ENCODE measurements at regions not wholly inside any gene's neighbourhood (a gene's known extent, or its start where the extent isn't known, plus 50 kb on each side); places are given as distances from the start of the nearest gene placed in this dataset.
"Not testable (repeated sequence)": the region's sequence is repeated elsewhere in the genome, so short reads cannot be mapped to it uniquely, and the experiment has no call there.

DNA sequence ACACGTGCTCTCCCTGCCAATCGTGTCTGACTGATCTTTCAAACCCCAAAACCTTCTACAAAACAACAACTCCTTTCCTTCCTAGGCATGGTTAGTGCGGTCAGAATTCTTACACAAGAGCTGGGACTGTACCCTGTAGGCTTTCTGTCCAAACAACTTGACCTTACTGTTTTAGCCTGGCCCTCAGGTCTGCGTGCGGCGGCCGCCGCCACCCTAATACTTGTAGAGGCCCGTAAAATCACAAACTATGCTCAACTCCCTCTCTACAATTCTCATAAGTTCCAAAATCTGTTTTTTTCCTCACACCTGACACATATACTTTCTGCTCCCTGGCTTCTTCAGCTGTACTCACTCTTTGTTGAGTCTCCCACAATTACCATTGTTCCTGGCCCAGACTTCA, 814.3 kb upstream of the VRK2 start:
- not testable (repeated sequence) for H3K4me1 Mint-ChIP-seq; H4K8ac ChIP-seq (replicated peaks; ENCODE audit: insufficient read length, low read depth, low read length); H3K14ac ChIP-seq (ENCODE audit: insufficient read depth, low read length); H2BK12ac ChIP-seq (ENCODE audit: insufficient read length, low read depth, low read length); H3K56ac ChIP-seq (ENCODE audit: insufficient read length, low read depth, low read length); H3K18ac ChIP-seq (ENCODE audit: insufficient read length, low read depth, low read length); H2AK5ac ChIP-seq (ENCODE audit: insufficient read length, low read length); H3K27me3 ChIP-seq (ENCODE audit: insufficient read depth, low read length); H3K27ac ChIP-seq (ENCODE audit: insufficient read length, low read depth, low read length); H3K23ac ChIP-seq (ENCODE audit: insufficient read length, low read depth, low read length); H4K20me1 ChIP-seq (ENCODE audit: control insufficient read depth, insufficient read depth, insufficient read length); H3K9me3 ChIP-seq (ENCODE audit: control insufficient read depth, low read depth, low read length); H3K4me1 ChIP-seq (ENCODE audit: insufficient read depth, low read length); H2AFZ ChIP-seq (ENCODE audit: low read length); H3K9ac ChIP-seq (ENCODE audit: extremely low read depth, insufficient read length, low read length); H2BK20ac ChIP-seq (ENCODE audit: low read depth, low read length, poor library complexity, severe bottlenecking); H4K5ac ChIP-seq (ENCODE audit: insufficient read length, low read depth, low read length); H3T11ph ChIP-seq (ENCODE audit: low read length); H3K27me3 Mint-ChIP-seq (ENCODE audit: low read depth); H3K4me2 ChIP-seq (ENCODE audit: insufficient read depth, insufficient read length, low read length); H2BK5ac ChIP-seq (ENCODE audit: insufficient read length, low read length); H3K4me3 Mint-ChIP-seq; H2BK120ac ChIP-seq (ENCODE audit: low read depth, low read length, poor library complexity, severe bottlenecking); H3K79me1 ChIP-seq (ENCODE audit: insufficient read depth, low read depth, low read length, poor library complexity, severe bottlenecking); H3K79me2 ChIP-seq (ENCODE audit: insufficient read depth, low read length); H3K23me2 ChIP-seq (ENCODE audit: insufficient read length, low read depth, low read length, poor library complexity, severe bottlenecking); DNase-seq; H3K27ac Mint-ChIP-seq; H3K4ac ChIP-seq (ENCODE audit: low read depth, low read length); H2BK15ac ChIP-seq (ENCODE audit: low read depth, low read length); H4K91ac ChIP-seq (ENCODE audit: insufficient read length, low read depth, low read length)
- H3K36me3 Mint-ChIP-seq (ENCODE audit: insufficient read depth in 1 of 3, low read depth in 3 of 3) = peaks cover 0 to 10% (median 0%) of the 10 kb centered on the region in 3 experiments; a peak in 1 of 7 replicates
- WGBS (ENCODE audit: extremely low coverage, insufficient read length, low lambda C conversion rate) = no CpG with 5 or more reads among the region's 9 CpGs
- H3K9me3 Mint-ChIP-seq = peaks cover 20 to 23% of the 10 kb centered on the region in 2 experiments

DNA sequence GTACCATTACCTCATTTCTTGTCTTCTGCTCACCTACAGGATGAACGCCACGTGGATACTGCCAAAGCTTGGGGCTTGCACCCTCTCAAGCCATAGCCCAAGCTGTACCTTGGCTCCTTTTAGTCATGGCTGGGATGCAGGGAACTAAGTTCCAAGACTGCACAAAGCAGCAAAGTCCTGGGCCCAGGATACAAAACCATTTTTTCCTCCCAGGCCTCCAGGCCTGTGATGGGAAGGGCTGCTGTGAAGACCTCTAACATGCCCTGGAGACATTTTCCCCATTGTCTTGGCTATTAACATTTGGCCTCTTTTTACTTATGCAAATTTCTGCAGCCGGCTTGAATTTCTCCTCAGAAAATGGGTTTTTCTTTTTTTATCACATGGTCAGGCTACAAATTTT, 795.1 kb upstream of the VRK2 start:
- not testable (repeated sequence) for H2BK12ac ChIP-seq (ENCODE audit: insufficient read length, low read depth, low read length); H4K8ac ChIP-seq (replicated peaks; ENCODE audit: insufficient read length, low read depth, low read length); H3K27ac ChIP-seq (ENCODE audit: insufficient read length, low read depth, low read length); H2BK120ac ChIP-seq (ENCODE audit: low read depth, low read length, poor library complexity, severe bottlenecking); H2BK15ac ChIP-seq (ENCODE audit: low read depth, low read length); H3K23ac ChIP-seq (ENCODE audit: insufficient read length, low read depth, low read length); H3K79me1 ChIP-seq (ENCODE audit: insufficient read depth, low read depth, low read length, poor library complexity, severe bottlenecking); H3T11ph ChIP-seq (ENCODE audit: low read length); H3K23me2 ChIP-seq (ENCODE audit: insufficient read length, low read depth, low read length, poor library complexity, severe bottlenecking); DNase-seq; H3K4me3 Mint-ChIP-seq; H4K5ac ChIP-seq (ENCODE audit: insufficient read length, low read depth, low read length); H3K27me3 Mint-ChIP-seq (ENCODE audit: low read depth); H3K4me1 Mint-ChIP-seq; H3K14ac ChIP-seq (ENCODE audit: insufficient read depth, low read length); H4K91ac ChIP-seq (ENCODE audit: insufficient read length, low read depth, low read length); H3K4me1 ChIP-seq (ENCODE audit: insufficient read depth, low read length); H3K56ac ChIP-seq (ENCODE audit: insufficient read length, low read depth, low read length); H3K79me2 ChIP-seq (ENCODE audit: insufficient read depth, low read length); H2AK5ac ChIP-seq (ENCODE audit: insufficient read length, low read length); H4K20me1 ChIP-seq (ENCODE audit: control insufficient read depth, insufficient read depth, insufficient read length); H2BK20ac ChIP-seq (ENCODE audit: low read depth, low read length, poor library complexity, severe bottlenecking); H3K4me2 ChIP-seq (ENCODE audit: insufficient read depth, insufficient read length, low read length); H3K4ac ChIP-seq (ENCODE audit: low read depth, low read length); H3K18ac ChIP-seq (ENCODE audit: insufficient read length, low read depth, low read length); H3K9ac ChIP-seq (ENCODE audit: extremely low read depth, insufficient read length, low read length); H2BK5ac ChIP-seq (ENCODE audit: insufficient read length, low read length); H3K27me3 ChIP-seq (ENCODE audit: insufficient read depth, low read length); H3K27ac Mint-ChIP-seq; H2AFZ ChIP-seq (ENCODE audit: low read length)
- peaks cover 18 to 43% (median 39%) of the 10 kb centered on the region in 3 experiments for H3K36me3 Mint-ChIP-seq (ENCODE audit: insufficient read depth in 1 of 3, low read depth in 3 of 3)
- no CpG with 5 or more reads among the region's 3 CpGs for WGBS (ENCODE audit: extremely low coverage, insufficient read length, low lambda C conversion rate)
- H3K9me3 Mint-ChIP-seq = peaks cover 50 to 67% of the 10 kb centered on the region in 2 experiments
- H3K9me3 ChIP-seq (ENCODE audit: control insufficient read depth, low read depth, low read length) = peaks cover 16% of the 10 kb centered on the region

Measured in H9 (cell line).